Body of pancreas (tissue), 4 donors: ENCODE measurements at regions not wholly inside any gene's neighbourhood (a gene's known extent, or its start where the extent isn't known, plus 50 kb on each side); places are given as distances from the start of the nearest gene placed in this dataset.
"Not testable (repeated sequence)": the region's sequence is repeated elsewhere in the genome, so short reads cannot be mapped to it uniquely, and the experiment has no call there.

Source experiments
- ATAC-seq: fragments of 150-250 bp; one replicate; pipeline ENCODE4 v1.9.1; 2016
- DNase-seq, 4 donors: peaks; one replicate each; pipeline ENCODE4 v3.0.0-alpha.2; 2019
- H3K27ac ChIP-seq, 4 donors: fragments of 200-600 bp; sonication (generic); 1 replicate in 3 of 4; 2 replicates in 1 of 4; pipeline versions ENCODE4 v1.5.1 to v1.6.1; 2016 to 2019; ENCODE audit warnings: mild to moderate bottlenecking in 1 of 4, mixed read lengths in 1 of 4, moderate library complexity in 1 of 4
- H3K27me3 ChIP-seq, 2 donors: fragments of 200-600 bp; sonication (generic); one replicate each; pipeline ENCODE4 v1.6.0; 2016; ENCODE audit warnings: mild to moderate bottlenecking in 1 of 2
- H3K36me3 ChIP-seq, 2 donors: fragments of 200-600 bp; sonication (generic); replicated peaks in 1 of 2; 2 replicates each; pipeline ENCODE4 v1.5.1; 2016; ENCODE audit warnings: low read depth in 2 of 2; ENCODE audit not compliant: insufficient read depth in 1 of 2
- H3K4me1 ChIP-seq: fragments of 200-600 bp; sonication (generic); one replicate; pipeline ENCODE4 v1.6.0; 2016
- H3K4me3 ChIP-seq, 2 donors: fragments of 200-600 bp; sonication (generic); 1 replicate in 1 of 2; 2 replicates in 1 of 2; pipeline ENCODE4 v1.5.1; 2016 to 2019
- H3K9me3 ChIP-seq, 3 donors: fragments of 200-600 bp; sonication (generic); 1 replicate in 2 of 3; 2 replicates in 1 of 3; pipeline ENCODE4 v1.5.1; 2016
- CTCF ChIP-seq, 7 experiments: fragments of 450-650 bp in 4 of 7; fragments of 200-600 bp in 3 of 7; sonication (generic) in 3 of 7; IDR thresholded peaks; one replicate each; pipeline ENCODE4 v1.5.1; 2016 to 2019; ENCODE audit warnings: antibody characterized with exemption in 7 of 7
- POLR2A ChIP-seq, 3 donors: fragments of 450-650 bp; IDR thresholded peaks; one replicate each; pipeline ENCODE4 v1.6.1; 2016; ENCODE audit warnings: antibody characterized with exemption in 3 of 3, mild to moderate bottlenecking in 2 of 3
- WGBS, 2 donors: methylation state at CpG; one replicate each; pipeline ENCODE4 v1.1.5; 2017; 5-methylcytosine and 5-hydroxymethylcytosine counted together
- intact Hi-C: fragments of 100-400 bp; cut with DNase I; formaldehyde crosslinking; loops from one replicate; pipeline ENCODE4 v1.15.1; 2023

DNA sequence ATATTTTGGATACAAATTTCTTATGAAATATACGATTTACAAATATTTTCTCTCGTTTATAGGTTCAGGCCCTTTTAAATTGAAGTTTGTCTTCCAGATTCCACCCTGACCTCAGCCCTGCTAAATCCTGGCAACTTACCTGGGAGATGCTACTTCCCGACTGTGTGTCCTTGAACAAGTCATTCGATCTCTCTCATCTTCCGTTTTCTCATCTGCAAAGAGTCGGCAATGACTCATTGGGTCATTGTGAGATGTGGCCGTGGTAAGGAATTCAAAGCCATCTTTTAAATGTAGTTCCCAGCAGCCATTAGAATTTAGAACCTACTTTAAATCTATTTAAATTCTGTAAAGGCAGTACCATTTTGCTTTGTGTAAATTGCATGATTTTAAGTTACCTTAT lies 72.5 kb downstream of the LHX2 start:
- TF ChIP-seq POLR2A (IDR thresholded peaks at IDR 0.05), result no peak
- no peak for TF ChIP-seq CTCF (IDR thresholded peaks at IDR 0.05)
- WGBS, 2 donors, result 43 to 55% methylated on average over 7 of the region's 7 CpGs

GRCh38 chr9:124087226-124087625 lies 75.7 kb downstream of the LHX2 start:
- WGBS, 2 donors, result 96 to 97% methylated on average over 2 of the region's 2 CpGs
- no peak overlapping the region for H3K4me3 ChIP-seq

More for the DNA sequence above, 72.5 kb downstream of the LHX2 start:
- DNase-seq, result no peak
- peaks cover 0 to 7% (median 0%) of the 10 kb centered on the region in 3 donors for H3K9me3 ChIP-seq
- intact Hi-C loops, result no loop called here
- H3K4me1 ChIP-seq, result no peaks in the 10 kb centered on the region
- H3K27ac ChIP-seq, result no peak overlapping the region
- ATAC-seq, result no peak
- H3K4me3 ChIP-seq, result no peak overlapping the region
- no peaks in the 10 kb centered on the region for H3K27me3 ChIP-seq
- H3K36me3 ChIP-seq, result no peaks in the 10 kb centered on the region

GRCh38 chr9:124088476-124088837 lies 76.9 kb downstream of the LHX2 start:
- H3K4me3 ChIP-seq, result no peak overlapping the region
- H3K27me3 ChIP-seq, result no peaks in the 10 kb centered on the region
- 64 to 69% methylated on average over 13 of the region's 13 CpGs for WGBS, 2 donors
- no peak overlapping the region for H3K27ac ChIP-seq
- H3K36me3 ChIP-seq, result no peaks in the 10 kb centered on the region
- H3K9me3 ChIP-seq, result peaks cover 0 to 7% (median 0%) of the 10 kb centered on the region in 3 donors
- no peak for TF ChIP-seq POLR2A (IDR thresholded peaks at IDR 0.05)
- no peak for TF ChIP-seq CTCF (IDR thresholded peaks at IDR 0.05)
- intact Hi-C loops, result no loop called here
- no peaks in the 10 kb centered on the region for H3K4me1 ChIP-seq
- DNase-seq (no peak), ATAC-seq (no peak)

More at GRCh38 chr9:124087226-124087625, 75.7 kb downstream of the LHX2 start:
- ATAC-seq (no peak), DNase-seq (no peak)
- peaks cover 0 to 7% (median 0%) of the 10 kb centered on the region in 3 donors for H3K9me3 ChIP-seq
- no peak for TF ChIP-seq POLR2A (IDR thresholded peaks at IDR 0.05)
- no peak for TF ChIP-seq CTCF (IDR thresholded peaks at IDR 0.05)
- no peaks in the 10 kb centered on the region for H3K36me3 ChIP-seq
- H3K27me3 ChIP-seq, result no peaks in the 10 kb centered on the region
- no peaks in the 10 kb centered on the region for H3K4me1 ChIP-seq
- no peak overlapping the region for H3K27ac ChIP-seq
- intact Hi-C loops, result no loop called here

- H3K27ac ChIP-seq, DNase-seq, H3K9me3 ChIP-seq, H3K4me1 ChIP-seq, H3K36me3 ChIP-seq, H3K27me3 ChIP-seq, ATAC-seq, intact Hi-C loops, H3K4me3 ChIP-seq: not testable (repeated sequence)
- WGBS, 2 donors, result 71 to 79% methylated on average over 9 of the region's 9 CpGs
These were observed 78.3 kb downstream of the LHX2 start for GRCh38 chr9:124089631-124090488.

- Histone ChIP-seq H3K9me3 (no peaks in the 10 kb centered on the region), H3K27ac (no peak overlapping the region), H3K4me3 (no peak overlapping the region), H3K27me3 (no peaks in the 10 kb centered on the region), H3K36me3 (no peaks in the 10 kb centered on the region), H3K4me1 (no peaks in the 10 kb centered on the region)
- ATAC-seq, result no peak
- no peak for TF ChIP-seq CTCF (IDR thresholded peaks at IDR 0.05)
- TF ChIP-seq POLR2A (IDR thresholded peaks at IDR 0.05), result no peak
- no peak for DNase-seq
- WGBS, 2 donors, result 55 to 57% methylated on average over 11 to 12 of the region's 12 CpGs
- intact Hi-C loops, result no loop called here
These were observed 86.8 kb downstream of the LHX2 start for GRCh38 chr9:124098141-124098905.
